GM19463 (cell line): ENCODE measurements at regions not wholly inside any gene's neighbourhood (a gene's known extent, or its start where the extent isn't known, plus 50 kb on each side); places are given as distances from the start of the nearest gene placed in this dataset.
A peak's percentile ranks its signal among the peaks of the same experiment; 100 is the strongest.
"Not testable (repeated sequence)": the region's sequence is repeated elsewhere in the genome, so short reads cannot be mapped to it uniquely, and the experiment has no call there.

Experiments used
- ATAC-seq: cut with Tn5 transposase; IDR thresholded peaks from one replicate; pipeline ENCODE4 v1.9.1; 2021; ENCODE audit warnings: mild to moderate bottlenecking, moderate library complexity; ENCODE audit not compliant: unreplicated experiment

- ATAC-seq, result no peak
Observed at GRCh38 chr12:70008944-70009343, 183.9 kb downstream of the MYRFL start.

GRCh38 chr12:70011353-70011752, 186.3 kb downstream of the MYRFL start:
- no peak for ATAC-seq

- not testable (repeated sequence) for ATAC-seq
Observed at GRCh38 chr12:70013016-70013415, 188.0 kb downstream of the MYRFL start.

DNA sequence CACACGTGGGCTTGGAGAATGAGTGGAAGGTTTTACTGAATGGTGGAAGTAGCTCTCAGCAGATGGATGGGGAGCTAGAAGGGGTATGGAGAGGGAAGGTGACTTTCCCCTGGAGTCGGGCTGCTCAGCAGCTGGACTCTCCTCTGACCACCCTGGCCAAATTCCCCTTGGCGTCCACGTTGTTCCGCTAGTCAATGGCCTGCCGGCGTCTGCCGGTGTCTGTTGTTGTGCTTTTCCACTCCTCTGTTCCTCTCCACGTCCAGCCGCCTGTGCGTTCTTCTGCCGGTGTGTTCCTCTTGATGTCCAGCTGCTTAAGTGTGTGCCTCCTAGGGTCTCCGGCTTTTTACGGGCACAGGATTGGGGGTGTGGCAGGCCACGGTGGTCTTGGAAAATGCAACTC, 203.5 kb downstream of the MYRFL start:
- ATAC-seq, result no peak

GRCh38 chr12:70028918-70029317, 203.9 kb downstream of the MYRFL start:
- ATAC-seq, result no peak

DNA sequence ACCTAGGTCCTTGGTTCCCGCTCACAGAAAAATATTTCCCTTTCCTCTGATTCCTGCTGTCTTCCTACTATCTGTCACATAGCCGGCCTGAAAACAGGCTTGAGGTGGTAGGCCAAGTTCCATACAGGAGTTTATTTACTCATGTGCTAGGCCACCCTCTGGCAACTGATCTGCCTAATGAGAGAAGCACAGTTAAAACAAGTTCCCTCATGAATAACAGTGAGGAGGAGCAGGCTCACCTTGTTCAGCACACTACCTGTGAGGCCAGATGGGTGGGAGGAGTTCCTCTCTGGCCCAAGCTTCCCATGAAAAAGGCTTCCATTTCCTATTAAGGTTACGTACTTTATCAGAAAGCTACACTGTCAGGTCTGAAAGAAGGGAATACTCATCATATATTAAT, 206.0 kb downstream of the MYRFL start:
- ATAC-seq, result no peak

DNA sequence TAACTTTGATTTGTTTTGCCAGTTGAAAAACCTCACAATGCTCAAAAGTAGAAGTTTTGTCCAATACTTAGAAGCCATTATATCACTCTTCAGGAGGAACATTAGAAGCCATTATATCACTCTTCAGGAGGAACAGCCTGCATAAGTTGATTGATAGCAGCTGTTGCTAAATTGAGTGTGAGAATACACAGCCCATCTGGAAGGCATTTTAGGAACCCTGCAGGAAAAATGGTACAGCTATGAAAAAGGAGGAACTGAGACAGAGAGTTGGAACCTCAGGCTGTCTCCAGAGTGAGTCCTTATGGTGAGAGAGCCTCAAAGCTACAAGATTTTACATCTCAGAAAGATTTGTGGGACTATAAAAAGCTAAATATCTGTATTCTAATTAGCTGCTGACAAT, 207.0 kb downstream of the MYRFL start:
- ATAC-seq, result no peak

DNA sequence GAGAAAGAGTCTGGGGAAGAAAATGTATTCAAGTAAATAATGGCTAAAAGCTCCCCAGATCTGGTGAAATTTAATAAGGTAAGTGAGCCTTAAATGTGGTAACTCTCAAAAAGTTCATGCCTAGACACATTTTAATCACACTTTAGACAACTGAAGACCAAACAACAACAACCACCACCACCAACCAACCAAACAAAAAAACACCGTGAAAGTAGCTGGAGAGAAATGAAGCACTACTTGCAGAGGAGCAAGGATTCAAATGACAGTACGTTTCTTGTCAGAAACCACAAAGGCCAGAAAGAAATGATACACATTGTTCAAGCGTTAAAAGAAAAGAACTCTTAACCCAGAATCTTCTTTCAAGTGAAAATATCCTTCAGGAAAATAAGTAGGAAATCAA, 208.3 kb downstream of the MYRFL start:
- no peak for ATAC-seq

GRCh38 chr12:70040141-70040540, 203.1 kb upstream of the CNOT2 start:
- ATAC-seq, result no peak

DNA sequence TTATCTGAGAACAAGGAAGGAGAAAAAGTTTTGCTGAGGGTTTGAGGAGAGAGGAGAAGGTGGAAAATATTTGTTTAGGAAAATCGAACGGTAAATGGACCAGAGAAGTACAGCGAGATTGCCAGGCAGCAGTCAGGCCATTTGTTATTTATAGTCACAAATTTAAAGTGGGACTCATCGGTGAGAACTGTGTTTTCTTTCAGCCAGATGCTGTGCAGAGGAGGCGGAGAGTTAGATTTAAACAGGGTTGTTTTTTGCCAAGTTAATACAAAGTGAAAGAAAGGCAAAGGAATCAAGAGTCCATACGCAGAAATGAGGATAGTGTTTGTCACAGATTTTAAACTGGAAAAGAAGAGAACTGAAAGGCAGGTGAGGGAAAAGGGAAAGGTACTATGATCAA, 200.6 kb upstream of the CNOT2 start:
- ATAC-seq, result no peak

DNA sequence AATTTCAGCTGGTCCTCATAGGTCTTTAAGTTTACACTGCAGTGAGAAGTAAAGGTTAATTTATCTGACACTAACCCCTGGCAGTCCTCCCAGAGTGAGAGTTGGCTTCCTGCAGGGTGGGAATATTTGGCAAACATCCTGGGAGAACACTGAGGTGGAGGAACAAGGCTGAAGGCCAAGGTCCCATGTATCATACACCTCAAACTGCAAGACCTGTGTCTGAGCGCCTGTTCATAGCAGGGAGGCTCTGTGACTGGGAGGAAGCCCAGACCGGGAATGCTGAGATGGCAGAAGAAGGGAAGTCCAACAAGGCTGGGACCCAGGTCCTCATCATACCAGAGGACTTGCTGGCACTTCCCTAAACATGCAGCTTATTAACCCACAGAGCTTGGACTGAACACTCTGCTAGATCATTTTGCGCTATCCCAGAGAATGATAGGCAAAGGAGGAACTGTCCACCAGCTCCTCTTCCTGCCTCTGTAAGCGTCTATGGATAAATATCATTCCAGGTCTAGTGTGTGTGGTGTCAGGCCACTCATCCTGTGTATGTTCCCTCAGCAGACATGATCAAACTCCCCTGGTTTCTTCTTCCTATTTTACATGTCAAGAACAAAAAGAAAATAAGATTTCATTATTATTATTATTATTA, 199.6 kb upstream of the CNOT2 start:
- ATAC-seq, result no peak

GRCh38 chr12:70044167-70044566, 199.1 kb upstream of the CNOT2 start:
- ATAC-seq, result no peak

DNA sequence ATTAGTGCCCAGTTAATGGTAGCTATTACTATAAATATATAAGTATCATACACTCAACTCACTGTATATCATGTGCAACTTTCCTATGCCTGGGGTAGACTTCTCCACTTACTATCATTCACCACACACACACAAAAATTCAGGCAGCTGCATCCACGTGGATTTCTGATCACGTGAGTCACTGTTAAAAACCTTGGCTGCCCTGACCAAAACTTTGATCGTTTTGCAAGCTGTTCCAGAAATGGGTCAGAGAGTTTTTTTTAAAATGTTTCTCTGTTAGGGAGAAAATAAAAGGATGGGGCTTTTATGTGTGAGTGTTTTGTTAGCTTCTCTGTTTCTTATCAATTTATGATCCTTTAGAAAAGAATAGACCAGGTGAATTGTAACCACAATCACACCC, 198.2 kb upstream of the CNOT2 start:
- ATAC-seq, result no peak

- ATAC-seq, result no peak
Observed at GRCh38 chr12:70045514-70045913, 197.7 kb upstream of the CNOT2 start.

DNA sequence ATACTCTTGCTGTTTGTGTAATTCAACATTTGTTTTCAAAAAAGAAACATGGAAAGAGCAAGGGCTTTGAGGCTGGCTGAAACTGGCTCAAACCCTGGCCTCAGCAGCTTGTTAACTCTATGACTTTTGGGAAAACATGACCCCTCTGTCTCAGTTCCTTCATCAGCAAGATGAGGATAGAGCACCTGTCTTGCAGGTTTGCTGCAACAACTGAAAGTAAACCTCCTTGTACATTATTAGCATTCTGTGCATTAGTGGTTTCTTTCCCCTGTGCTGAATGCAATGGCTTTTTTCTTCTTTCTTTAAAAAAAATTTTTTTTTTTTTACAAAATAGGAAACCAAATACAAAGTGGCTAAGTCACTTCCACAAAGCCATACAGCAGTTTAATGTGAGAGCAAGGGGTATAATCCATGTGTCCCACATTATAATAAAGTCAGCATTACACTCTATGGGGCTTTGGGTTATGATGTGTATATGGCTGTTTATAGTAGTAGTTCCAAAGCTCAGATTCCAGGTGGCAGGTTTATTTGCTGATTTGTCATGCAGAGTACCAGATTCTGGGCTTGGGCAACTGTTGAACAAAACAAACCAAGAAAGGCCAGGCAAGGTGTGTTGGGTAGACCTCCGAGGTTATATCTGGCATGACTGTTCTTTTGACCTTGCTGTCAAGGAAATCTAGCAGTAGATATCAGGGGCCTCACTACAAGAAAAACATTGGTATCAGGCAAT, 194.5 kb upstream of the CNOT2 start:
- ATAC-seq, result no peak

GRCh38 chr12:70049596-70050360, 193.5 kb upstream of the CNOT2 start:
- ATAC-seq, result peak; percentile 94

DNA sequence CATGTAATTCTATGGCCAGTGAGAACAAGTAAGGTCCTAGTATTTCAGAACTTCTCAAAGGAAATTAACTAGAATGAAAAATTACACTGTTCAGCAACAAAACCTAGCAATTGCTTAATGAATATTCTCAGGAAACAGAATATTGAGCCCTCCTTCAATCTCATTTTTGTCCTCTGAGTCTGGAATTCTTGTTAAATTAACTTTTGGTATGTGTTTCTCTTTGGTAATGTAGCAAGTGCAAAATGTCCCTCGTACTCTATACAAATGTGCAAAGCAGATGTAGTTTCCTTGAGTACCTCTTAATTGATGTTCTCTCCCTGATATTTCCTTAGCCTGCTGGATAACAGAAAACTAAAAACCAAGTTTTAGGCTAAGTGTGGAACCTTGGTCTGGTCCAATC, 190.8 kb upstream of the CNOT2 start:
- no peak for ATAC-seq

DNA sequence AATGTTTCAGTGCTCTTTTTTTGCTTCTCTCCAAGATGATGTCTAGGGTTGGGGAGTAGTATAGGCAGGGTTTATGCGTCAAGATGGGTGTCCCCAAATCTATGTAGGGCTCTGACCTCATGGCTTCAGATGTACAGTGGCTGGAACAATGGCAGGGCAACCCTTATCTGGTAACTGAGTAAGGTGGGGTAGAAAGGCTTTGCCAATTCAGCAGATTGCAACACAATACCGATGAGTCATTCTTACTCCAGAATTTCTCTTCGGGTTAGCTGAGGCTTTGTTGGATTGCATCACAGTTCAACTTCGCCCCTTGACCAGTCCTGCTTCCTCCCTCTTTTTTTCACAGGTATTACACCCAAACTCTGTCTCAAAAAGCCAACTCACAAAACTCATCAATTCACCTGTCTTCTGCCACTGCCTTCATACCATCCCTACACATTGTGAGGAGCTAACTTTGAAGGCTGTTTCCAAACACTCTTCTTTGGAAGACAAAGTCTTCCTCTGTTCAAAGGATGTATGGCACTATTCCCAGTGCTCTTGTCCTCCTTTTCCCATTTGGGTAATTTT, 190.2 kb upstream of the CNOT2 start:
- no peak for ATAC-seq

- ATAC-seq, result no peak
Observed at GRCh38 chr12:70059373-70059772, 183.9 kb upstream of the CNOT2 start.

GRCh38 chr12:70060634-70061033, 182.6 kb upstream of the CNOT2 start:
- ATAC-seq, result no peak

GRCh38 chr12:70068743-70069142, 174.5 kb upstream of the CNOT2 start:
- no peak for ATAC-seq
